ENCODE measurements at regions not wholly inside any gene's neighbourhood (a gene's known extent, or its start where the extent isn't known, plus 50 kb on each side); places are given as distances from the start of the nearest gene placed in this dataset.

DNA sequence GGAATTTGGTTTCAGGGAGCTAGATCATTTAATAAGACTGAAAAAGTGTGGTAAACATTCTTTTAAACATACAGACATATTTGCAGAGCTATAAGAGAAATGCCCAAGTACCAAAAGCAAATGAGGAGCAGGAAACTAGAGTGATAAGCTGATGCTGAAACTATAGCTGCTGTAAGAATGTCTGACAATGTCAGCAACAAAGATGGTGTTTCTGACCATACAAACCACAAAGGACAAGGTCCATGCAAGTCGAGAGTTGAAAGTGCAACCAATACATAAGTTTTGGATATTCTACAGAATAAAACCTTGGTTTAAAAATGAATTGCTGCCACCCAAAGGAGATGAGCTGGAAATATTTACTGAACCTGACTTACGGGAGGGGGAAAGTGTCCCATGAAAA lies 610.2 kb downstream of the TBL1XR1 start:
- TF ChIP-seq POLR2A (IDR thresholded peaks at IDR 0.05) = no peak
- TF ChIP-seq, protein P1, sequence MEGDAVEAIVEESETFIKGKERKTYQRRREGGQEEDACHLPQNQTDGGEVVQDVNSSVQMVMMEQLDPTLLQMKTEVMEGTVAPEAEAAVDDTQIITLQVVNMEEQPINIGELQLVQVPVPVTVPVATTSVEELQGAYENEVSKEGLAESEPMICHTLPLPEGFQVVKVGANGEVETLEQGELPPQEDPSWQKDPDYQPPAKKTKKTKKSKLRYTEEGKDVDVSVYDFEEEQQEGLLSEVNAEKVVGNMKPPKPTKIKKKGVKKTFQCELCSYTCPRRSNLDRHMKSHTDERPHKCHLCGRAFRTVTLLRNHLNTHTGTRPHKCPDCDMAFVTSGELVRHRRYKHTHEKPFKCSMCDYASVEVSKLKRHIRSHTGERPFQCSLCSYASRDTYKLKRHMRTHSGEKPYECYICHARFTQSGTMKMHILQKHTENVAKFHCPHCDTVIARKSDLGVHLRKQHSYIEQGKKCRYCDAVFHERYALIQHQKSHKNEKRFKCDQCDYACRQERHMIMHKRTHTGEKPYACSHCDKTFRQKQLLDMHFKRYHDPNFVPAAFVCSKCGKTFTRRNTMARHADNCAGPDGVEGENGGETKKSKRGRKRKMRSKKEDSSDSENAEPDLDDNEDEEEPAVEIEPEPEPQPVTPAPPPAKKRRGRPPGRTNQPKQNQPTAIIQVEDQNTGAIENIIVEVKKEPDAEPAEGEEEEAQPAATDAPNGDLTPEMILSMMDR (IDR thresholded peaks at IDR 0.05) = no peak

Measured in Peyer's patch (tissue), 4 donors.